Skin epidermis (tissue), 12 donors: ENCODE measurements at regions not wholly inside any gene's neighbourhood (a gene's known extent, or its start where the extent isn't known, plus 50 kb on each side); places are given as distances from the start of the nearest gene placed in this dataset.

Experiments used
- H3K27ac ChIP-seq, 21 experiments: fragments of 200-600 bp; sonication (generic) in 11 of 21; one replicate each; pipeline ENCODE4 v1.5.0; 2020; ENCODE audit warnings: mild to moderate bottlenecking in 3 of 21, inconsistent platforms in 2 of 21, moderate library complexity in 2 of 21
- H3K4me3 ChIP-seq, 7 experiments: fragments of 200-600 bp; sonication (generic) in 2 of 7; one replicate each; pipeline ENCODE4 v1.5.0; 2020; ENCODE audit warnings: inconsistent platforms in 2 of 7, mild to moderate bottlenecking in 2 of 7, moderate library complexity in 1 of 7

GRCh38 chr2:37532503-37532902 lies 138.9 kb downstream of the CDC42EP3 start:
- no peak overlapping the region for H3K27ac ChIP-seq
- H3K4me3 ChIP-seq: no peak overlapping the region

DNA sequence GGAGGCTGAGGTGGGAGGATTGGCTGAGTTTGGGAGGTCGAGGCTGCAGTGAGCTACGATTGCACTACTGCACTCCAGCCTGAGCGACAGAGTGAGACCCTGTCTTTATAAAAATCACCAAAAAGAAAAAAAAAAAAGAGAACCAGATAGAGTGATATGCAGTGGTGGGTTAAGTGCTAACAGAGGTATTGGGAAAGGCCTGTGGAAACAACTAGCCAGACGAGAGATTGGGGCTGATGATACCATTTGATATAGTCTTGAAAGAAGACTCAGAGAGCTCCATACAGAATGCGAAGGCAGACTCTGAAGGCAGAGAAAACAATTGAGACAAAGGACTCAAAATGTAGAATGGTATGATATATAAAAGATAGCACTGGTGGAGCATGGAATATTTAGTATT lies 134.1 kb downstream of the CDC42EP3 start:
- Histone ChIP-seq H3K27ac (no peak overlapping the region), H3K4me3 (no peak overlapping the region)

GRCh38 chr2:37541516-37541915 lies 129.9 kb downstream of the CDC42EP3 start:
- Histone ChIP-seq H3K4me3 (no peak overlapping the region), H3K27ac (no peak overlapping the region)

GRCh38 chr2:37543999-37544557 lies 127.4 kb downstream of the CDC42EP3 start:
- no peak overlapping the region for H3K4me3 ChIP-seq
- no peak overlapping the region for H3K27ac ChIP-seq

- Histone ChIP-seq H3K4me3 (no peak overlapping the region), H3K27ac (no peak overlapping the region)
Measured at GRCh38 chr2:37544591-37545031, 126.8 kb downstream of the CDC42EP3 start.

DNA sequence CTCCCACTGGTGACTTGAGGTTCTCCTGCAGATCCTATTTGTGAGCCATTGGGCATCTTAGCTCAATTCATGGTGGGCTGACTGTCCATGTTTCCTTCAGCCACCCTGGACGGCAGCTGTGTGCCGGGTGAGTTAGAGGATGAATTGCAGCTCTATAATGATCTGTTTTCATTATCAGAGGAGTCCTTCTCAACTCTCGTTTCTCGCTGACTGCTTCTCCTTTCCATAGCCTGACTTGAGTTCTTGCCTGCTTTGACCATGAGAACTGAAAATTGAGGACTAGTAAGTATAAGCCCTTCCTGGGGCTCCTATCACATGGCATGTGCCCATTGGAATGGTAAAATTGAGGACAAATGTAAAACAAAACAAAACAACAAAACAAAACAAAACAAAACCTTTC lies 121.8 kb downstream of the CDC42EP3 start:
- no peak overlapping the region for H3K4me3 ChIP-seq
- no peak overlapping the region for H3K27ac ChIP-seq

GRCh38 chr2:37550190-37550589 lies 121.3 kb downstream of the CDC42EP3 start:
- Histone ChIP-seq H3K27ac (no peak overlapping the region), H3K4me3 (no peak overlapping the region)

DNA sequence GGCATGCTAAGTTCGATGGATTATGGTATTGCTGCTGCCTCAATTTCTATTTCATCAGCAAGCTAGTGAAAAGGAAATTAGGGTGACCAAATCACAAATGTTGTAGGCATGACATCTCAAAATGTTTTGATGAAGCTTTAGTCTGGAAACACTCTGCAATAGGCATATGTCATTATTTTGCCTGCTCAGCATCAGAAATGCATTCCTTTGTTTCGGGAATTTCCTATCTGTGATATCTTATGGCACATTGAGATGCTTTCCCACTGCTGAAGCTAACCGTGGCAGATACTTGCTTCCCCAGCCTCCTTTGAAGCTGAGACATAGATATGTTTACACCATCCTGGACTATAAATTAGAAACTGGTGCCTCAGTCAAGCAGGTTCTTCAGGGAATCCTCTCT lies 119.7 kb downstream of the CDC42EP3 start:
- H3K27ac ChIP-seq: no peak overlapping the region
- H3K4me3 ChIP-seq: no peak overlapping the region

- Histone ChIP-seq H3K4me3 (no peak overlapping the region), H3K27ac (no peak overlapping the region)
Measured at GRCh38 chr2:37552339-37552738, 119.1 kb downstream of the CDC42EP3 start.

DNA sequence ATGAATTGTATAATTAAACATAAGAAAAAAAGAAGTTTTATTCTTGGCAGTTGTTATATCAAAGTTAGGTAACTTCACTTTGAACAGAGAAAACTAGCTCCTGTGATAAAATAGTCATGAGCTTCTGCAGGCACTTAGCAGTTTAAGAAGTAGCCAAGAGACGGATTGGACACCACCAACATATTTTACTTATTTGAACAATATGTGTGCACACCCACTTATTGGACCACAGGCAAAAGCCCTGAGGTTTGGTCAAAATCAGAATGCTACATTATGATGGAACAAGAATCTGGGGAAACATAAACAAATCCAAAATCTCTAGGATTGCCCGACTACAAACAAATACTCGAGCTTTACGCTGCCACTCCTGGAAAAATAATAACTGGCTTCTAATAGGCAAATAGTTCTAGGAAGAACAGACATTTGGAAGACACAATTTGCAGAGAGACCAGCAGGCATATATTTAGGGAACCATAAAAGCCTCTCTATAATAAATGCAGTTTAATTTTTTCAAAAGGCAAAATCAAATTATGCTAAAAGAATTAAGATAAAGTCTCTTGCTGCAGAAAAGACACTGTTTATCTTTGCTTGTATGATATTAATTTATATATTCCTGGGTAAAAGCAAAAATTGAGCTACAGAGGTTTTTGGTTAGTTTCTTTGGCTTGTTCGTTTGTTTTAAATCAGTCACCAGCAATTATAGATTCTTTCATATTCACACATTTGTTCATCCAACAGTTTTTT lies 117.9 kb downstream of the CDC42EP3 start:
- Histone ChIP-seq H3K27ac (no peak overlapping the region), H3K4me3 (no peak overlapping the region)

GRCh38 chr2:37554155-37554510 lies 117.3 kb downstream of the CDC42EP3 start:
- Histone ChIP-seq H3K4me3 (no peak overlapping the region), H3K27ac (no peak overlapping the region)

- Histone ChIP-seq H3K4me3 (no peak overlapping the region), H3K27ac (no peak overlapping the region)
Measured at GRCh38 chr2:37554687-37555086, 116.8 kb downstream of the CDC42EP3 start.

- Histone ChIP-seq H3K4me3 (no peak overlapping the region), H3K27ac (peak overlapping the region in 1 of 21 experiments; percentile 32)
Measured at GRCh38 chr2:37555457-37555856, 116.0 kb downstream of the CDC42EP3 start.

GRCh38 chr2:37556256-37556655 lies 115.2 kb downstream of the CDC42EP3 start:
- H3K27ac ChIP-seq: no peak overlapping the region
- H3K4me3 ChIP-seq: no peak overlapping the region

DNA sequence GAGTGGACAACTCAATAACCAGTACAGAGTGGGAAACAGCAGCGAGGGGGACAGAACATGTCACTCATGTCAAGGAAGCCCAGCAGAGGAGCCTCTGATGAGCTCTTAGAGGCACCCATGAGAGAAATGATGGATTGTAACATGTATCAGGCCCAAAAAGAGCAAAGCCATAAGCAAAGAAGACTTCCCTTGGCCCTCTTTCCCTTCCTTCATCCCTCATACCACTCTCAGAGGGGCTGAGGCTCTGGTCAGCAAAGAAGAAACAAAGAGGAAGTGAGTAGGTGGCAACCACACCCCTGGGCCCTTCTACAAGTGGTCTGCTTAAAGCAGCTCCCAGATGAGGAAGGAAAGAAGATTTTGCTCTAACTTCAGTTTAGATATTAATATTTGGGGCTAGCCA lies 112.8 kb downstream of the CDC42EP3 start:
- H3K4me3 ChIP-seq: no peak overlapping the region
- H3K27ac ChIP-seq: peak overlapping the region in 2 of 21 experiments; percentile 15 to 38

GRCh38 chr2:37560241-37560848 lies 111.1 kb downstream of the CDC42EP3 start:
- H3K4me3 ChIP-seq: no peak overlapping the region
- no peak overlapping the region for H3K27ac ChIP-seq

DNA sequence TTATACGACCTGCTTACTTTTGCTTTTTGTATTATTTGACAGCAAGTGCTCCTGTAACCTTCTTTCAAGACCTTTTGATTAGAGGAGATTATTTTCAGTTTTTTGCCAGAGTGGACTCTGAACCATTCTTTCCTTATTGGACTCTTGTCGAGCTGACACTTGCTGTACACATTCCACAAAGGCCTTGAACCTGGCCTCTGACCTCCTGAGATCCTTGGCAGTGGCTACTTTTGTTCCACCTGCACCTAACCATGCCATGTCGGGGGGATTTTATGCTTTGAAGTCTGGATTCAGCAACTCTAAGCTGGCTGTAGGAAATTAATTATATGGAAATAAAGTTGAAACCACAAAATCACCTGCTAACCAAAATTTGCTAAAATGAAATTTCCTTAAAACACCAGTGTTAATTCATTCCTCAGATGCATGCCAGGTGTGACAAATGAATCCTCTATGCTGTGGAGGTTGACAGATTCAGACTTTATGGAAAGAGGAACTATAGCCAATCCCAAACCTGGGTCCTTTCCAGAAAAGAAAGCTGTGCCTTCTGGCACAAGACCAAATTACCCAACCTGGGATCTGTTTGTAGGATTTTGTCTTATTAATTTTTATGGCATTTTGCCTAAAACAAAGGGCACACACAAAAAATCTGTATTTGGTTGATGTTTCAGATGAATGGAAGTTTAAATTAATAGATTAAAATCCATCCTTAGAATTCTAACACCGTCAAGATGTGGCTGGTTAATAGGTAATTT lies 110.4 kb downstream of the CDC42EP3 start:
- Histone ChIP-seq H3K27ac (no peak overlapping the region), H3K4me3 (no peak overlapping the region)

GRCh38 chr2:37561615-37562569 lies 109.5 kb downstream of the CDC42EP3 start:
- H3K27ac ChIP-seq: peak overlapping the region in 3 of 21 experiments; percentile 13 to 33 (median 14)

GRCh38 chr2:37563375-37564015 lies 107.9 kb downstream of the CDC42EP3 start:
- Histone ChIP-seq H3K4me3 (no peak overlapping the region), H3K27ac (peak overlapping the region in 3 of 21 experiments; percentile 14 to 33 (median 25))

More at GRCh38 chr2:37561615-37562569, 109.5 kb downstream of the CDC42EP3 start:
- no peak overlapping the region for H3K4me3 ChIP-seq
